Ishikawa (cell line): ENCODE measurements at regions not wholly inside any gene's neighbourhood (a gene's known extent, or its start where the extent isn't known, plus 50 kb on each side); places are given as distances from the start of the nearest gene placed in this dataset.

Experiments used
- CREB1 ChIP-seq: IDR thresholded peaks from 2 replicates; pipeline ENCODE4 v1.6.1; 2012; ENCODE audit warnings: low read depth
- EP300 ChIP-seq: IDR thresholded peaks from 2 replicates; pipeline ENCODE4 v1.6.1; 2012; ENCODE audit warnings: borderline replicate concordance
- RAD21 ChIP-seq: IDR thresholded peaks from 2 replicates; pipeline ENCODE4 v1.6.1; 2012; ENCODE audit warnings: low read depth
- TAF1 ChIP-seq: IDR thresholded peaks from 2 replicates; pipeline ENCODE4 v1.6.1; 2012; ENCODE audit warnings: low read depth, mild to moderate bottlenecking
- TCF12 ChIP-seq: IDR thresholded peaks from 2 replicates; pipeline ENCODE4 v1.6.1; 2012; ENCODE audit warnings: low read depth
- TEAD4 ChIP-seq: IDR thresholded peaks from 2 replicates; pipeline ENCODE4 v1.6.1; 2012
- YY1 ChIP-seq: IDR thresholded peaks from 2 replicates; pipeline ENCODE4 v1.6.1; 2012; ENCODE audit warnings: low read depth
- TF ChIP-seq, protein P1 (sequence below): IDR thresholded peaks from 2 replicates; pipeline ENCODE4 v1.6.1; 2012
- TF ChIP-seq, protein P2 (sequence below): IDR thresholded peaks from 2 replicates; pipeline ENCODE4 v1.6.1; 2012; ENCODE audit warnings: low read depth, mild to moderate bottlenecking

DNA sequence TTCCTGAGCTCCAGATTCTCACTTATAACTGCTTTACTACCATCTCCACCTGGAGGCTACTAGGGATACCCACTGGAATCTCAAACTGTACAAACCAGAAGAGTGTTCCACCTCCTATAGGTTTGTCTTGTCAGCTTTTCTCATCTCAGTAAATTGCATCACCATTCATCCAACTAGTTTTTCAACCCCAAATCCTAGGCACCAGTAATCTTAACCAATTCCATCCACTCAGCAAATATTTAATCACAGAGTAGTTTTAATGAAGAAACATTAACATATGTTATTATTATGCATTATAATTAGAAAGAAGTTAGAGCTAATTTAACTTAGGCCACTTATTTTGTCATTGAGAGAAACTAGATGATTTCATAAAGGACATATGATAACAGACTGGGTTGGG, 635.0 kb downstream of the DCDC2C start:
- TF ChIP-seq CREB1 (no peak), RAD21 (no peak), YY1 (no peak), TAF1 (no peak), TCF12 (no peak), EP300 (no peak), TEAD4 (no peak)
- TF ChIP-seq, protein P1, sequence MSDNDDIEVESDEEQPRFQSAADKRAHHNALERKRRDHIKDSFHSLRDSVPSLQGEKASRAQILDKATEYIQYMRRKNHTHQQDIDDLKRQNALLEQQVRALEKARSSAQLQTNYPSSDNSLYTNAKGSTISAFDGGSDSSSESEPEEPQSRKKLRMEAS = no peak
- TF ChIP-seq, protein P2, sequence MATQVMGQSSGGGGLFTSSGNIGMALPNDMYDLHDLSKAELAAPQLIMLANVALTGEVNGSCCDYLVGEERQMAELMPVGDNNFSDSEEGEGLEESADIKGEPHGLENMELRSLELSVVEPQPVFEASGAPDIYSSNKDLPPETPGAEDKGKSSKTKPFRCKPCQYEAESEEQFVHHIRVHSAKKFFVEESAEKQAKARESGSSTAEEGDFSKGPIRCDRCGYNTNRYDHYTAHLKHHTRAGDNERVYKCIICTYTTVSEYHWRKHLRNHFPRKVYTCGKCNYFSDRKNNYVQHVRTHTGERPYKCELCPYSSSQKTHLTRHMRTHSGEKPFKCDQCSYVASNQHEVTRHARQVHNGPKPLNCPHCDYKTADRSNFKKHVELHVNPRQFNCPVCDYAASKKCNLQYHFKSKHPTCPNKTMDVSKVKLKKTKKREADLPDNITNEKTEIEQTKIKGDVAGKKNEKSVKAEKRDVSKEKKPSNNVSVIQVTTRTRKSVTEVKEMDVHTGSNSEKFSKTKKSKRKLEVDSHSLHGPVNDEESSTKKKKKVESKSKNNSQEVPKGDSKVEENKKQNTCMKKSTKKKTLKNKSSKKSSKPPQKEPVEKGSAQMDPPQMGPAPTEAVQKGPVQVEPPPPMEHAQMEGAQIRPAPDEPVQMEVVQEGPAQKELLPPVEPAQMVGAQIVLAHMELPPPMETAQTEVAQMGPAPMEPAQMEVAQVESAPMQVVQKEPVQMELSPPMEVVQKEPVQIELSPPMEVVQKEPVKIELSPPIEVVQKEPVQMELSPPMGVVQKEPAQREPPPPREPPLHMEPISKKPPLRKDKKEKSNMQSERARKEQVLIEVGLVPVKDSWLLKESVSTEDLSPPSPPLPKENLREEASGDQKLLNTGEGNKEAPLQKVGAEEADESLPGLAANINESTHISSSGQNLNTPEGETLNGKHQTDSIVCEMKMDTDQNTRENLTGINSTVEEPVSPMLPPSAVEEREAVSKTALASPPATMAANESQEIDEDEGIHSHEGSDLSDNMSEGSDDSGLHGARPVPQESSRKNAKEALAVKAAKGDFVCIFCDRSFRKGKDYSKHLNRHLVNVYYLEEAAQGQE = no peak
